CD4-positive, CD25-positive, alpha-beta regulatory T cell (primary cell): ENCODE measurements at regions not wholly inside any gene's neighbourhood (a gene's known extent, or its start where the extent isn't known, plus 50 kb on each side); places are given as distances from the start of the nearest gene placed in this dataset.
A peak's percentile ranks its signal among the peaks of the same experiment; 100 is the strongest.

ENCODE experiments used
- ATAC-seq, 2 donors: fragments of 150-1000 bp; cut with Tn5 transposase; one replicate each; pipeline ENCODE4 v1.10.0; 2021; ENCODE audit warnings: low read depth in 2 of 2, moderate number of reproducible peaks in 2 of 2, moderate library complexity in 1 of 2
- DNase-seq, 3 donors: peaks; one replicate each; pipeline versions ENCODE4 v3.0.0 to v3.0.0-alpha.2; 2012 to 2022; ENCODE audit warnings: mixed read lengths in 1 of 3
- H3K27ac ChIP-seq: one replicate; pipeline ENCODE4 v1.7.0; 2013; ENCODE audit warnings: mild to moderate bottlenecking, low read length; ENCODE audit not compliant: insufficient read depth, poor library complexity, severe bottlenecking
- H3K27me3 ChIP-seq: one replicate; pipeline ENCODE4 v1.7.0; 2013; ENCODE audit warnings: low read length; ENCODE audit not compliant: control insufficient read depth, insufficient read depth
- H3K36me3 ChIP-seq: one replicate; pipeline ENCODE4 v1.7.0; 2013; ENCODE audit warnings: mild to moderate bottlenecking, low read length, moderate library complexity; ENCODE audit not compliant: control insufficient read depth, insufficient read depth
- H3K4me1 ChIP-seq: 2 replicates; pipeline ENCODE4 v1.7.0; 2013; ENCODE audit warnings: mild to moderate bottlenecking, low read length; ENCODE audit not compliant: insufficient read depth, control insufficient read depth, poor library complexity, severe bottlenecking
- H3K4me3 ChIP-seq: one replicate; pipeline ENCODE4 v1.7.0; 2013; ENCODE audit warnings: low read depth, mild to moderate bottlenecking, low read length, moderate library complexity
- H3K9me3 ChIP-seq, 2 experiments: 1 replicate in 1 of 2; 2 replicates in 1 of 2; pipeline ENCODE4 v1.7.0; 2013; ENCODE audit warnings: low read length in 2 of 2, mild to moderate bottlenecking in 1 of 2, moderate library complexity in 1 of 2; ENCODE audit not compliant: control insufficient read depth in 2 of 2
- H3K27ac Mint-ChIP-seq, 3 donors: one replicate each; pipeline ENCODE4 v1.8.0; 2020 to 2022; ENCODE audit warnings: mild to moderate bottlenecking in 3 of 3, mixed read lengths in 3 of 3, moderate library complexity in 2 of 3
- H3K27me3 Mint-ChIP-seq: one replicate; pipeline ENCODE4 v1.8.0; 2022; ENCODE audit warnings: mild to moderate bottlenecking, mixed read lengths
- H3K36me3 Mint-ChIP-seq: one replicate; pipeline ENCODE4 v1.8.0; 2020; ENCODE audit warnings: mixed read lengths
- H3K4me1 Mint-ChIP-seq, 4 donors: one replicate each; pipeline ENCODE4 v1.8.0; 2020 to 2022; ENCODE audit warnings: mixed read lengths in 4 of 4, mild to moderate bottlenecking in 1 of 4
- H3K4me3 Mint-ChIP-seq, 4 donors: one replicate each; pipeline ENCODE4 v1.8.0; 2020 to 2022; ENCODE audit warnings: mild to moderate bottlenecking in 4 of 4, mixed read lengths in 4 of 4, moderate library complexity in 3 of 4
- H3K9me3 Mint-ChIP-seq, 7 donors: one replicate each; pipeline ENCODE4 v1.8.0; 2020 to 2022; ENCODE audit warnings: mixed read lengths in 7 of 7, mild to moderate bottlenecking in 3 of 7, moderate library complexity in 2 of 7

DNA sequence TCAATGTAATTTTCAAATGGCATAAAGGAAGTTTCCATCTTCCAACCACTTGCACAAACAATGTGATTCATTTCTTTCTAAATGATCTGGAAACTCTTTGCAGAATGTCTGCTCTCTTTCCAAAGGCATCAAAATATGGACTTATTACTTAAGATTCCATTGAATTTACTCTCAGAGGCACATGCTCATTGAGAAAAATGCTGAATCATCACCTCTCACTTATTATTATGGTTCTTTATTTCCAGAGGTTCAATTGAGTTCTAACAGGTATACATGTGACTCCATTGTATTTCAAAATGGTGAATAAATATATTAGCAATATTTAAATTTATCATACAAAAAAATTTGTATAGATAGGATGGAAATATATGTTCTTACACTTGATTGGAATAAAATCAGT is 1140.6 kb downstream of the EFNA5 start:
- ATAC-seq (no peak), DNase-seq (no peak)
- Histone ChIP-seq H3K4me3 (no peak overlapping the region), H3K36me3 (no peaks in the 10 kb centered on the region), H3K27ac (no peak overlapping the region), H3K27me3 (no peaks in the 10 kb centered on the region), H3K4me1 (no peaks in the 10 kb centered on the region), H3K9me3 (no peaks in the 10 kb centered on the region)
- Mint-ChIP-seq H3K27ac (no peak overlapping the region), H3K27me3 (no peaks in the 10 kb centered on the region), H3K9me3 (peaks cover 0 to 27% (median 8%) of the 10 kb centered on the region in 7 donors), H3K36me3 (no peaks in the 10 kb centered on the region), H3K4me3 (no peak overlapping the region), H3K4me1 (no peaks in the 10 kb centered on the region)

DNA sequence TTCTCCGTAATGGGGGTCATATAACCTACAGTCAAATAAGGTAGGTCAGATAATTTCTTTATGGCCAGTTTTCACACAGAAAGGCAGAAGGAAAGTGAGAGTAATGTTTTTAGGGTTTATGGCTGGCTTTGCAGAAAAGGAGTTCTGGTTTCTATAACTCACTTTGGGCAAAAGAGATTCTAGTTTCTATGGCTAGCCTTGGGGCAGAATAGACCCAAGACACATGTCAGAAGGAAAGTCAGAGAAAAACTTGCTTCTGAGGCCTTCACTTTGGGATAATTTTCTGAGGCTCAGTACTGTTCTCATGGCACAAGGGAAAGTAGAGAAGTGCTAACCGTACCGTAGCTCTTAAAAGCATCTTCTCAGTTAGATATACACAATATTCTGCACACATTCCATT is 1145.3 kb downstream of the EFNA5 start:
- Mint-ChIP-seq H3K27ac (no peak overlapping the region), H3K4me3 (no peak overlapping the region), H3K9me3 (peaks cover 3 to 13% (median 4%) of the 10 kb centered on the region in 7 donors), H3K4me1 (no peaks in the 10 kb centered on the region), H3K36me3 (no peaks in the 10 kb centered on the region), H3K27me3 (no peaks in the 10 kb centered on the region)
- Histone ChIP-seq H3K27ac (no peak overlapping the region), H3K4me3 (no peak overlapping the region), H3K36me3 (no peaks in the 10 kb centered on the region), H3K9me3 (no peaks in the 10 kb centered on the region), H3K4me1 (no peaks in the 10 kb centered on the region), H3K27me3 (no peaks in the 10 kb centered on the region)
- DNase-seq (no peak), ATAC-seq (no peak)

DNA sequence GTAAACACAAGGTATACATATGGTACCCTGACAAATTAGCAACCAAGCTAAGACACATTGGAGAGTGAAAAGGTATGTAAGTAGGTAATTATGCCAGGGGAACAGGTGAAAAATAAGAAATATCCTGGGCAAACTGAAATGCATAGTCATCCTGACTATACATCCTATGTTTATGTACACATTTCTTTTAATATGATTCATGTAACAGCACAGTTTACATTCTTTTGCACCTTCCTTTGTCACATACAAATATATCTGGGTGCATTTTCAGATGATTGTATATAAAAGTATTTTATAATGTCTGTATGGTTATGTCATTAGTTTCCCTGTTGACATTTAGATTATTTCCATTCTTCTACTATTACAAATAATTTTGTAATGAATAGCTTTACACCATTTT is 1146.9 kb downstream of the EFNA5 start:
- H3K9me3 Mint-ChIP-seq = peaks cover 1 to 13% (median 4%) of the 10 kb centered on the region in 7 donors
- H3K27ac ChIP-seq = no peak overlapping the region
- no peaks in the 10 kb centered on the region for H3K4me1 Mint-ChIP-seq
- no peak overlapping the region for H3K27ac Mint-ChIP-seq
- ATAC-seq = no peak
- H3K4me3 ChIP-seq = no peak overlapping the region
- no peaks in the 10 kb centered on the region for H3K27me3 Mint-ChIP-seq
- no peak overlapping the region for H3K4me3 Mint-ChIP-seq
- no peak for DNase-seq
- no peaks in the 10 kb centered on the region for H3K4me1 ChIP-seq
- H3K9me3 ChIP-seq = no peaks in the 10 kb centered on the region
- H3K27me3 ChIP-seq = no peaks in the 10 kb centered on the region
- H3K36me3 ChIP-seq = no peaks in the 10 kb centered on the region
- H3K36me3 Mint-ChIP-seq = no peaks in the 10 kb centered on the region

DNA sequence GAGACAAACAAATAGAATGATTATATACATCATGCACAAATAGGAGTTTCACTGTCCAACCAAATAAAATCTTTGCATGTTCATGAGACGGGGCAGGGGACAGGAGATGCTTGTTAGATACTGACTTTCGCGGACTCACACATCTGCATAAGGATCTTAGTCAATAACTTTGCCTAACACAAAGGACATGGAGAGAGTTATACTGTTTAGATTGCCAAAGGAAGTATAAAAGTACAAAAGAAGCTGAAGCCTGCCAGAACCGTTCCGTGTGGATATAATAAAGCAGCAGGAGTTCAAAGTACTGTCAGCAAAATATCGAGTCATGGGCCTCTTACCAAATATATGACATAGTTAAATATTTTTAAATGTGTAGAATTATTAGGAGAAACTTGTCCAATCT is 1148.4 kb downstream of the EFNA5 start:
- Mint-ChIP-seq H3K4me3 (no peak overlapping the region), H3K27me3 (no peaks in the 10 kb centered on the region), H3K36me3 (no peaks in the 10 kb centered on the region), H3K27ac (peak overlapping the region in 1 of 3 donors; percentile 2), H3K4me1 (no peaks in the 10 kb centered on the region), H3K9me3 (peaks cover 0 to 13% (median 4%) of the 10 kb centered on the region in 7 donors)
- no peak for ATAC-seq
- no peak for DNase-seq
- Histone ChIP-seq H3K27me3 (no peaks in the 10 kb centered on the region), H3K9me3 (no peaks in the 10 kb centered on the region), H3K27ac (no peak overlapping the region), H3K36me3 (no peaks in the 10 kb centered on the region), H3K4me3 (no peak overlapping the region), H3K4me1 (no peaks in the 10 kb centered on the region)

DNA sequence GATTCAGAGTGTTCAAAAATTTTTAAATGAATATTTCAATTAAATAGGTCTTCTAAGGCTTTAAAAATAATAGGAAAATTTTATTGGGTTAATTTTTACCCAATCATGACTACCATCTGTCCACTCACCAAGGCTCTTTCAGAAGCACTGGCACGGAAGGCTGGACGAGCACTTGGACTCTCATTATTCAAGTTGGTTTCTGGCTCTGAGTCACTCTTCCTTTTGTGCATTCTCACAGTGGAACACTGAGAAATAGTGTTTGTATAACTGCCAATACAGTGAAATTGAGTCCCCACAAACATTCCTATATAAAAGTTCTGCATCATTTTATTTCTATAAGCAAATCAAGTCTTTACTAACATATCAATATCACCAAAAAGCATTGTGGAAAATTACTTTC is 1149.0 kb downstream of the EFNA5 start:
- H3K27ac ChIP-seq = no peak overlapping the region
- no peak overlapping the region for H3K4me3 ChIP-seq
- peaks cover 0 to 13% (median 4%) of the 10 kb centered on the region in 7 donors for H3K9me3 Mint-ChIP-seq
- H3K4me1 ChIP-seq = no peaks in the 10 kb centered on the region
- no peaks in the 10 kb centered on the region for H3K27me3 ChIP-seq
- no peaks in the 10 kb centered on the region for H3K4me1 Mint-ChIP-seq
- no peak overlapping the region for H3K27ac Mint-ChIP-seq
- ATAC-seq (no peak), DNase-seq (no peak)
- no peaks in the 10 kb centered on the region for H3K27me3 Mint-ChIP-seq
- no peak overlapping the region for H3K4me3 Mint-ChIP-seq
- no peaks in the 10 kb centered on the region for H3K9me3 ChIP-seq
- no peaks in the 10 kb centered on the region for H3K36me3 ChIP-seq
- no peaks in the 10 kb centered on the region for H3K36me3 Mint-ChIP-seq

DNA sequence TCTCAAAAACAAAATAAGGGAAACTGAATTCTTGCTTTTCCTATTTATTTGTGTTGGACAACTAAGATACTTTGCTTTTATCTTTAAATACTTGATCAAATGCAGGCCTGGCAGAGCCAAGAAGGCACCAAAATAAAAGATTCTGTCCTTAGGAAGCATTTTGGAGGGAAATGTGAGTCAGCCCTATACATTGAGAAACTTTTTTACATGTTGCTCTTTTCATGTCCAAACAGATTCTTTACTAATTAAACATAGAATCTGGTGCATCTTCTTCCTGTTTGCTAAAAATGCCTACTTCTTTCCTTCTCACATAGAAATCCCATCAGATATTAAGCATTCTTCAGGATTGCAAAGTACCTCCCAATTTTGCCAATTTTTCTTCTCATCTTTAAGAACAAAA is 1160.4 kb downstream of the EFNA5 start:
- no peaks in the 10 kb centered on the region for H3K27me3 Mint-ChIP-seq
- H3K36me3 ChIP-seq = no peaks in the 10 kb centered on the region
- ATAC-seq (no peak), DNase-seq (no peak)
- H3K9me3 ChIP-seq = no peaks in the 10 kb centered on the region
- H3K9me3 Mint-ChIP-seq = peaks cover 2 to 7% (median 4%) of the 10 kb centered on the region in 7 donors
- no peaks in the 10 kb centered on the region for H3K4me1 Mint-ChIP-seq
- H3K27ac Mint-ChIP-seq = no peak overlapping the region
- H3K4me3 ChIP-seq = no peak overlapping the region
- H3K27ac ChIP-seq = no peak overlapping the region
- H3K27me3 ChIP-seq = no peaks in the 10 kb centered on the region
- H3K4me1 ChIP-seq = no peaks in the 10 kb centered on the region
- H3K4me3 Mint-ChIP-seq = no peak overlapping the region
- H3K36me3 Mint-ChIP-seq = no peaks in the 10 kb centered on the region

DNA sequence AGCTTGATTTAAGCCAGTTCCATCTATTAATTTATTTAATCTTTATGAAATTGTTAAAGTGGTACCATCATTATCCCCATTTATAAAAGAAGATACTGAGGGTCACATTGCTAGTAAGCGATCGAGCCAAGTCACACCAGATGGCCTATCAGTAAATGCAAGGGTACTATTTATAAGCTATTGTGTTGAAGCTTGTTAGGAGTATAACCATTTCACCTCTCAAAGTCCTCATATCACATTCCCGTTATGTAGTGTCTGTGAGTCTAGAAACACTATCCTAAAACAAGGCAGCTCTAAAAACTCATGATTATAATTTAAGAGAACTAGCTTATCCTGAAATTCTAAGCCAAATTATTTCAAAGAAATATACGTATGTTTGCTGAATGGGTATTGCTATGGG is 1161.8 kb downstream of the EFNA5 start:
- no peaks in the 10 kb centered on the region for H3K36me3 ChIP-seq
- Mint-ChIP-seq H3K9me3 (peaks cover 2 to 4% (median 4%) of the 10 kb centered on the region in 7 donors), H3K4me1 (no peaks in the 10 kb centered on the region), H3K27me3 (no peaks in the 10 kb centered on the region), H3K36me3 (no peaks in the 10 kb centered on the region), H3K27ac (no peak overlapping the region), H3K4me3 (peak overlapping the region in 1 of 4 donors; percentile 63)
- peaks cover 0 to 2% of the 10 kb centered on the region in 2 experiments for H3K9me3 ChIP-seq
- H3K4me3 ChIP-seq = no peak overlapping the region
- DNase-seq = no peak
- H3K27me3 ChIP-seq = no peaks in the 10 kb centered on the region
- no peak overlapping the region for H3K27ac ChIP-seq
- ATAC-seq = no peak
- H3K4me1 ChIP-seq = no peaks in the 10 kb centered on the region

DNA sequence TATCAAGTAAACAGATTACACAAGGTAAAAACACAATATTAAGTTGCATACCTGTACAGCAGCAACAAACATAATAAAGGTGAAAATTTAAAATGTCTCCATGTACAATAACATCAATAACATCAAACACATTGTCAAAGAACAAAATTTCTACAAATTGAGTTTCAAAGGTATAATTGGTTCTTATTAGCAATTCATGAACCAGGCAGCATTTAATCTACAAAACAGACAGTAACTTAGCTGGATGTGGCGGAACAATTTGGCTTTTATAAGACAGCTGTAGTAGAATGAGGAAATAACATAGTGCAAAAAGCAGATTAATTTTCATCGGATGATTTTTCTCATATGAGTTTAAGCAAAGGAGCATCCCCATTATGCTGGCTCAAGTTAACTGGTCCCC is 1176.8 kb downstream of the EFNA5 start:
- Mint-ChIP-seq H3K4me1 (no peaks in the 10 kb centered on the region), H3K36me3 (no peaks in the 10 kb centered on the region), H3K9me3 (peaks cover 0 to 17% (median 7%) of the 10 kb centered on the region in 7 donors), H3K27ac (no peak overlapping the region), H3K27me3 (no peaks in the 10 kb centered on the region), H3K4me3 (no peak overlapping the region)
- Histone ChIP-seq H3K36me3 (no peaks in the 10 kb centered on the region), H3K27me3 (no peaks in the 10 kb centered on the region), H3K4me1 (no peaks in the 10 kb centered on the region), H3K9me3 (no peaks in the 10 kb centered on the region), H3K4me3 (no peak overlapping the region), H3K27ac (no peak overlapping the region)
- ATAC-seq (no peak), DNase-seq (no peak)
